ENCODE measurements at regions not wholly inside any gene's neighbourhood (a gene's known extent, or its start where the extent isn't known, plus 50 kb on each side); places are given as distances from the start of the nearest gene placed in this dataset.

DNA sequence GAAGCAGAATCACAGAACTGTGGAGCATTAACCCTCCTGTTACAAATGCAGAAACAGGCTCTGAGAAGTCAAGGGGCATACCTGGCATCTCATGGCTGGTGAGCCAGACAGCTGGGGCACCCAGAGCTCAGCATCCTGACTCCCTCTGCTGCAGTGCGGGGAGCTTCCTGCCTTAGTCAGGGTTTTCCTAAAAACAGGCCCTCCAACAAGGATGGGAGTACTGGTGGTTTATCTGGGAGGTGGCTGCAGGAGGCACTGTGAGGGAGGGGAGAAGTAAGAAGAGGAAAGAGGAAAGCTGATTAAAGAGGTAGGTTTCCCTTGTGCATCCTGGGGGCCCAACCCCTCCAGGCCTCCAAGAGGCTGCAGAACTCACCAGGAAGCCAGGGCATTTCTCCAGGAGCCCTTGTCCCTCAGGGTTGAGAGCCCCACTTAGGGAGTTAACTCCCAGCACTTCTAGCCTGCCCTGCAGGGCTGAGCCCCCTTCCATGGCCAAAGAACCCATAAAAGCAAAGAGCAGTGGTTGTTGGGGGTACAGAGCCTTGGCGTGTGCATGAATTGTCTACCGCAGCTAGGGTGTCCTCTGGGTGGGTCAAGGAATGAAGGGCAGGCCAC is 261.5 kb upstream of the RPL38 start:
- Histone ChIP-seq H3F3A (ENCODE audit: insufficient read depth, low read length, poor library complexity, severe bottlenecking) (no peaks in the 10 kb centered on the region), H3K9ac (ENCODE audit: low read length) (no peak overlapping the region), H3K36me3 (ENCODE audit: insufficient read depth, low read length) (no peaks in the 10 kb centered on the region), H3K9me2 (ENCODE audit: insufficient read depth, low read length) (no peaks in the 10 kb centered on the region), H4K20me1 (ENCODE audit: insufficient read depth) (no peaks in the 10 kb centered on the region), H2AFZ (ENCODE audit: low read depth, low read length) (no peak overlapping the region), H3K27ac (ENCODE audit: low read length) (no peak overlapping the region), H3K4me2 (ENCODE audit: low read length) (no peak overlapping the region), H3K4me3 (ENCODE audit: low read length) (no peak overlapping the region), H3K9me3 (ENCODE audit: low read length) (no peaks in the 10 kb centered on the region), H3K79me2 (replicated peaks; ENCODE audit: insufficient read depth, low read length) (no peaks in the 10 kb centered on the region), H3K27me3 (ENCODE audit: insufficient read depth, low read depth, low read length) (no peaks in the 10 kb centered on the region)
- TF ChIP-seq SMC3 (conservative IDR thresholded peaks at IDR 0.05; ENCODE audit: poor library complexity) (no peak), RAD21 (conservative IDR thresholded peaks at IDR 0.05) (no peak), EZH2 (IDR thresholded peaks at IDR 0.05; ENCODE audit: borderline replicate concordance, insufficient read depth, low read length, poor library complexity, severe bottlenecking) (no peak), TAF1 (IDR thresholded peaks at IDR 0.05; ENCODE audit: low read depth) (no peak), EP300 (conservative IDR thresholded peaks at IDR 0.05; ENCODE audit: poor library complexity, severe bottlenecking) (no peak), POLR2AphosphoS5 (IDR thresholded peaks at IDR 0.05) (no peak), MXI1 (conservative IDR thresholded peaks at IDR 0.05; ENCODE audit: poor library complexity, severe bottlenecking) (no peak)
- TF ChIP-seq, protein P1, sequence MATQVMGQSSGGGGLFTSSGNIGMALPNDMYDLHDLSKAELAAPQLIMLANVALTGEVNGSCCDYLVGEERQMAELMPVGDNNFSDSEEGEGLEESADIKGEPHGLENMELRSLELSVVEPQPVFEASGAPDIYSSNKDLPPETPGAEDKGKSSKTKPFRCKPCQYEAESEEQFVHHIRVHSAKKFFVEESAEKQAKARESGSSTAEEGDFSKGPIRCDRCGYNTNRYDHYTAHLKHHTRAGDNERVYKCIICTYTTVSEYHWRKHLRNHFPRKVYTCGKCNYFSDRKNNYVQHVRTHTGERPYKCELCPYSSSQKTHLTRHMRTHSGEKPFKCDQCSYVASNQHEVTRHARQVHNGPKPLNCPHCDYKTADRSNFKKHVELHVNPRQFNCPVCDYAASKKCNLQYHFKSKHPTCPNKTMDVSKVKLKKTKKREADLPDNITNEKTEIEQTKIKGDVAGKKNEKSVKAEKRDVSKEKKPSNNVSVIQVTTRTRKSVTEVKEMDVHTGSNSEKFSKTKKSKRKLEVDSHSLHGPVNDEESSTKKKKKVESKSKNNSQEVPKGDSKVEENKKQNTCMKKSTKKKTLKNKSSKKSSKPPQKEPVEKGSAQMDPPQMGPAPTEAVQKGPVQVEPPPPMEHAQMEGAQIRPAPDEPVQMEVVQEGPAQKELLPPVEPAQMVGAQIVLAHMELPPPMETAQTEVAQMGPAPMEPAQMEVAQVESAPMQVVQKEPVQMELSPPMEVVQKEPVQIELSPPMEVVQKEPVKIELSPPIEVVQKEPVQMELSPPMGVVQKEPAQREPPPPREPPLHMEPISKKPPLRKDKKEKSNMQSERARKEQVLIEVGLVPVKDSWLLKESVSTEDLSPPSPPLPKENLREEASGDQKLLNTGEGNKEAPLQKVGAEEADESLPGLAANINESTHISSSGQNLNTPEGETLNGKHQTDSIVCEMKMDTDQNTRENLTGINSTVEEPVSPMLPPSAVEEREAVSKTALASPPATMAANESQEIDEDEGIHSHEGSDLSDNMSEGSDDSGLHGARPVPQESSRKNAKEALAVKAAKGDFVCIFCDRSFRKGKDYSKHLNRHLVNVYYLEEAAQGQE (IDR thresholded peaks at IDR 0.05; ENCODE audit: borderline replicate concordance): no peak
- TF ChIP-seq, protein P2, sequence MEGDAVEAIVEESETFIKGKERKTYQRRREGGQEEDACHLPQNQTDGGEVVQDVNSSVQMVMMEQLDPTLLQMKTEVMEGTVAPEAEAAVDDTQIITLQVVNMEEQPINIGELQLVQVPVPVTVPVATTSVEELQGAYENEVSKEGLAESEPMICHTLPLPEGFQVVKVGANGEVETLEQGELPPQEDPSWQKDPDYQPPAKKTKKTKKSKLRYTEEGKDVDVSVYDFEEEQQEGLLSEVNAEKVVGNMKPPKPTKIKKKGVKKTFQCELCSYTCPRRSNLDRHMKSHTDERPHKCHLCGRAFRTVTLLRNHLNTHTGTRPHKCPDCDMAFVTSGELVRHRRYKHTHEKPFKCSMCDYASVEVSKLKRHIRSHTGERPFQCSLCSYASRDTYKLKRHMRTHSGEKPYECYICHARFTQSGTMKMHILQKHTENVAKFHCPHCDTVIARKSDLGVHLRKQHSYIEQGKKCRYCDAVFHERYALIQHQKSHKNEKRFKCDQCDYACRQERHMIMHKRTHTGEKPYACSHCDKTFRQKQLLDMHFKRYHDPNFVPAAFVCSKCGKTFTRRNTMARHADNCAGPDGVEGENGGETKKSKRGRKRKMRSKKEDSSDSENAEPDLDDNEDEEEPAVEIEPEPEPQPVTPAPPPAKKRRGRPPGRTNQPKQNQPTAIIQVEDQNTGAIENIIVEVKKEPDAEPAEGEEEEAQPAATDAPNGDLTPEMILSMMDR (IDR thresholded peaks at IDR 0.05; ENCODE audit: poor library complexity, severe bottlenecking): no peak

GRCh38 chr17:73942703-73943415 is 260.6 kb upstream of the RPL38 start:
- Histone ChIP-seq H3K36me3 (ENCODE audit: insufficient read depth, low read length) (no peaks in the 10 kb centered on the region), H4K20me1 (ENCODE audit: insufficient read depth) (no peaks in the 10 kb centered on the region), H3K27me3 (ENCODE audit: insufficient read depth, low read depth, low read length) (no peaks in the 10 kb centered on the region), H3F3A (ENCODE audit: insufficient read depth, low read length, poor library complexity, severe bottlenecking) (no peaks in the 10 kb centered on the region), H3K4me2 (ENCODE audit: low read length) (no peak overlapping the region), H3K79me2 (replicated peaks; ENCODE audit: insufficient read depth, low read length) (no peaks in the 10 kb centered on the region), H3K4me3 (ENCODE audit: low read length) (no peak overlapping the region), H2AFZ (ENCODE audit: low read depth, low read length) (no peak overlapping the region), H3K9ac (ENCODE audit: low read length) (no peak overlapping the region), H3K9me2 (ENCODE audit: insufficient read depth, low read length) (no peaks in the 10 kb centered on the region), H3K27ac (ENCODE audit: low read length) (no peak overlapping the region), H3K9me3 (ENCODE audit: low read length) (no peaks in the 10 kb centered on the region)
- TF ChIP-seq EZH2 (IDR thresholded peaks at IDR 0.05; ENCODE audit: borderline replicate concordance, insufficient read depth, low read length, poor library complexity, severe bottlenecking) (no peak), RAD21 (conservative IDR thresholded peaks at IDR 0.05) (no peak), POLR2AphosphoS5 (IDR thresholded peaks at IDR 0.05) (no peak), TAF1 (IDR thresholded peaks at IDR 0.05; ENCODE audit: low read depth) (no peak), MXI1 (conservative IDR thresholded peaks at IDR 0.05; ENCODE audit: poor library complexity, severe bottlenecking) (no peak), EP300 (conservative IDR thresholded peaks at IDR 0.05; ENCODE audit: poor library complexity, severe bottlenecking) (no peak), SMC3 (conservative IDR thresholded peaks at IDR 0.05; ENCODE audit: poor library complexity) (no peak)
- TF ChIP-seq, protein P2 (IDR thresholded peaks at IDR 0.05; ENCODE audit: poor library complexity, severe bottlenecking): no peak
- TF ChIP-seq, protein P1 (IDR thresholded peaks at IDR 0.05; ENCODE audit: borderline replicate concordance): no peak

All from neural cell (in vitro differentiated cells).